ENCODE measurements at regions not wholly inside any gene's neighbourhood (a gene's known extent, or its start where the extent isn't known, plus 50 kb on each side); places are given as distances from the start of the nearest gene placed in this dataset.

DNA sequence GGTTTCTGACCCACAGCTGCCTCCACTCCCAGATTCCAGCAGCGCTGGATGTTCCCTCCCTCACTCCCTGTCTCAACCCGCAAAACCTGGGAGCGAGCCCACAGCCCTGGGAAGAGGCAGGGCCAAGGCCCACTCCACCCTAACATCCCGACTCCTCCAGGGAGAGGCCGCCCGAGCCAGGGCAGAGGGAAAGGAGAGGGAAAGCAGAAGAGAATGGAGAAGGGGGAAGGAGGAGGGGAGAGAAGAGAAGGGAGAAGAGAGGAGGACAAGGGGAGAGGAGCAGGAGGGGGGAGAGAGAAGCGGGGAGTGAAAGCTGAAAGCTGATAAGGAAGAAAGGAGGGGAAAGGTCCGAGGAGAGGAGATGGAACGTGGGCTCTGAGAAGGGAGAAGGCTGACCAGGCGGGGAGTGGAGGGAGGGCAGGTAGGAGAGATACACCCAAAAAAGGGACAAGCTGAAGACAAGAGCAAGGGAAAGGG, 120.2 kb upstream of the PJA1 start (continued):
- TF ChIP-seq, protein P1, sequence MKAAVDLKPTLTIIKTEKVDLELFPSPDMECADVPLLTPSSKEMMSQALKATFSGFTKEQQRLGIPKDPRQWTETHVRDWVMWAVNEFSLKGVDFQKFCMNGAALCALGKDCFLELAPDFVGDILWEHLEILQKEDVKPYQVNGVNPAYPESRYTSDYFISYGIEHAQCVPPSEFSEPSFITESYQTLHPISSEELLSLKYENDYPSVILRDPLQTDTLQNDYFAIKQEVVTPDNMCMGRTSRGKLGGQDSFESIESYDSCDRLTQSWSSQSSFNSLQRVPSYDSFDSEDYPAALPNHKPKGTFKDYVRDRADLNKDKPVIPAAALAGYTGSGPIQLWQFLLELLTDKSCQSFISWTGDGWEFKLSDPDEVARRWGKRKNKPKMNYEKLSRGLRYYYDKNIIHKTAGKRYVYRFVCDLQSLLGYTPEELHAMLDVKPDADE (CRISPR knock-in tag; IDR thresholded peaks at IDR 0.05): no peak
- TF ChIP-seq, protein P2, sequence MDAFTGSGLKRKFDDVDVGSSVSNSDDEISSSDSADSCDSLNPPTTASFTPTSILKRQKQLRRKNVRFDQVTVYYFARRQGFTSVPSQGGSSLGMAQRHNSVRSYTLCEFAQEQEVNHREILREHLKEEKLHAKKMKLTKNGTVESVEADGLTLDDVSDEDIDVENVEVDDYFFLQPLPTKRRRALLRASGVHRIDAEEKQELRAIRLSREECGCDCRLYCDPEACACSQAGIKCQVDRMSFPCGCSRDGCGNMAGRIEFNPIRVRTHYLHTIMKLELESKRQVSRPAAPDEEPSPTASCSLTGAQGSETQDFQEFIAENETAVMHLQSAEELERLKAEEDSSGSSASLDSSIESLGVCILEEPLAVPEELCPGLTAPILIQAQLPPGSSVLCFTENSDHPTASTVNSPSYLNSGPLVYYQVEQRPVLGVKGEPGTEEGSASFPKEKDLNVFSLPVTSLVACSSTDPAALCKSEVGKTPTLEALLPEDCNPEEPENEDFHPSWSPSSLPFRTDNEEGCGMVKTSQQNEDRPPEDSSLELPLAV (CRISPR knock-in tag; conservative IDR thresholded peaks at IDR 0.05; ENCODE audit: low read depth): no peak
- TF ChIP-seq, protein P3, sequence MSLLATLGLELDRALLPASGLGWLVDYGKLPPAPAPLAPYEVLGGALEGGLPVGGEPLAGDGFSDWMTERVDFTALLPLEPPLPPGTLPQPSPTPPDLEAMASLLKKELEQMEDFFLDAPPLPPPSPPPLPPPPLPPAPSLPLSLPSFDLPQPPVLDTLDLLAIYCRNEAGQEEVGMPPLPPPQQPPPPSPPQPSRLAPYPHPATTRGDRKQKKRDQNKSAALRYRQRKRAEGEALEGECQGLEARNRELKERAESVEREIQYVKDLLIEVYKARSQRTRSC (CRISPR knock-in tag; IDR thresholded peaks at IDR 0.05; ENCODE audit: low read depth): no peak
- TF ChIP-seq ZSCAN9 (CRISPR knock-in tag; IDR thresholded peaks at IDR 0.05; ENCODE audit: borderline replicate concordance): no peak
- no peak for TF ChIP-seq BRCA1 (CRISPR knock-in tag; IDR thresholded peaks at IDR 0.05)

DNA sequence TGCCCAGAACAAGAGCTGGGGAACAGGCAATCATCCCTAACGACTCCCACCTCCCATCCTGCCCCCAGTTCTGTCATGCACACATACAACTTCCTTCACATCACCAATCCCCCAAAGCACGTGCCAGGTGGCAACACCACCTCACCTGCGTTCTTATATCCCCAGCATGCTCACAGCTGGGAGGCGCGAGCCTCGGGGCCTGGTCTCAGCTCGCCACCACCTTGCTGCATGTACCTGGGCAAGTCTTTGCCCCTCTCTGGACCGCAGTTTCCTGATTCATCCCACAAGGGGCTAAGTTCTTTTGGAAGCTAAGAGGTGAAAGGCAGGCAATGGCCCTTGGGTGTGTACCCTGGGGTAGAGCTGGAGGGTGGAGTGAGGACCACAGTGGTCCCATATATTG, 119.2 kb upstream of the PJA1 start:
- Histone ChIP-seq H3K4me3 (replicated peaks in 1 of 3; ENCODE audit: insufficient read depth in 1 of 3, low read depth in 2 of 3, low read length in 3 of 3) (no peak overlapping the region), H4K20me1 (ENCODE audit: insufficient read depth, low read length) (no peaks in the 10 kb centered on the region), H3K36me3 (replicated peaks in 1 of 2; ENCODE audit: control insufficient read depth in 1 of 2, insufficient read depth in 2 of 2, low read length in 2 of 2) (no peaks in the 10 kb centered on the region), H2AFZ (ENCODE audit: low read length) (no peak overlapping the region), H3K27ac (ENCODE audit: extremely low read length, insufficient read depth, low read length) (no peak overlapping the region), H3K9me3 (ENCODE audit: low read length) (no peaks in the 10 kb centered on the region), H3K9ac (ENCODE audit: insufficient read depth, low read depth, low read length) (no peak overlapping the region), H3K79me2 (ENCODE audit: insufficient read depth, low read length) (no peaks in the 10 kb centered on the region), H3K27me3 (ENCODE audit: control insufficient read depth in 1 of 2, insufficient read depth in 2 of 2, low read length in 2 of 2) (no peaks in the 10 kb centered on the region), H3K4me2 (ENCODE audit: low read depth, low read length) (no peak overlapping the region), H3K4me1 (ENCODE audit: insufficient read depth, low read length) (peaks cover 32% of the 10 kb centered on the region)
- ATAC-seq (no peak), DNase-seq (ENCODE audit: low spot score) (no peak), FAIRE-seq (no peak)
- no TSS peak for BruUV-seq (replicated peaks)
- POLR2A ChIA-PET: no interaction called here
- CTCF ChIA-PET (ENCODE audit: low intra/inter-chr PET ratio, low total read pairs): no interaction called here
- 71% methylated on average over 7 of the region's 8 CpGs for WGBS (ENCODE audit: low lambda C conversion rate)
- intact Hi-C loops (cut with micrococcal nuclease; ENCODE audit: unreplicated experiment): no loop called here
- in situ Hi-C loops (cut with HindIII; ENCODE audit: extremely low pct_ligation_motif_present, low pct_unique_long_range_greater_than_20kb): loop anchor here (5.0 kb wide), 1 partner anchor 457 kb away; the partner anchor contains the start of gene EFNB1
- TF ChIP-seq GTF2F1 (IDR thresholded peaks at IDR 0.05; ENCODE audit: low read length) (no peak), KDM4B (CRISPR knock-in tag; IDR thresholded peaks at IDR 0.05) (no peak), KLF12 (CRISPR knock-in tag; IDR thresholded peaks at IDR 0.05; ENCODE audit: borderline replicate concordance) (no peak), ZBTB20 (CRISPR knock-in tag; IDR thresholded peaks at IDR 0.05; ENCODE audit: borderline replicate concordance, low read depth) (no peak), ZNF251 (CRISPR knock-in tag; IDR thresholded peaks at IDR 0.05) (no peak)
- TF ChIP-seq, protein P4, sequence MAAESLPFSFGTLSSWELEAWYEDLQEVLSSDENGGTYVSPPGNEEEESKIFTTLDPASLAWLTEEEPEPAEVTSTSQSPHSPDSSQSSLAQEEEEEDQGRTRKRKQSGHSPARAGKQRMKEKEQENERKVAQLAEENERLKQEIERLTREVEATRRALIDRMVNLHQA (CRISPR knock-in tag; IDR thresholded peaks at IDR 0.05): no peak
- TF ChIP-seq, protein P5, sequence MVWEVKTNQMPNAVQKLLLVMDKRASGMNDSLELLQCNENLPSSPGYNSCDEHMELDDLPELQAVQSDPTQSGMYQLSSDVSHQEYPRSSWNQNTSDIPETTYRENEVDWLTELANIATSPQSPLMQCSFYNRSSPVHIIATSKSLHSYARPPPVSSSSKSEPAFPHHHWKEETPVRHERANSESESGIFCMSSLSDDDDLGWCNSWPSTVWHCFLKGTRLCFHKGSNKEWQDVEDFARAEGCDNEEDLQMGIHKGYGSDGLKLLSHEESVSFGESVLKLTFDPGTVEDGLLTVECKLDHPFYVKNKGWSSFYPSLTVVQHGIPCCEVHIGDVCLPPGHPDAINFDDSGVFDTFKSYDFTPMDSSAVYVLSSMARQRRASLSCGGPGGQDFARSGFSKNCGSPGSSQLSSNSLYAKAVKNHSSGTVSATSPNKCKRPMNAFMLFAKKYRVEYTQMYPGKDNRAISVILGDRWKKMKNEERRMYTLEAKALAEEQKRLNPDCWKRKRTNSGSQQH (CRISPR knock-in tag; IDR thresholded peaks at IDR 0.05; ENCODE audit: low read depth): no peak
- TF ChIP-seq, protein P6, sequence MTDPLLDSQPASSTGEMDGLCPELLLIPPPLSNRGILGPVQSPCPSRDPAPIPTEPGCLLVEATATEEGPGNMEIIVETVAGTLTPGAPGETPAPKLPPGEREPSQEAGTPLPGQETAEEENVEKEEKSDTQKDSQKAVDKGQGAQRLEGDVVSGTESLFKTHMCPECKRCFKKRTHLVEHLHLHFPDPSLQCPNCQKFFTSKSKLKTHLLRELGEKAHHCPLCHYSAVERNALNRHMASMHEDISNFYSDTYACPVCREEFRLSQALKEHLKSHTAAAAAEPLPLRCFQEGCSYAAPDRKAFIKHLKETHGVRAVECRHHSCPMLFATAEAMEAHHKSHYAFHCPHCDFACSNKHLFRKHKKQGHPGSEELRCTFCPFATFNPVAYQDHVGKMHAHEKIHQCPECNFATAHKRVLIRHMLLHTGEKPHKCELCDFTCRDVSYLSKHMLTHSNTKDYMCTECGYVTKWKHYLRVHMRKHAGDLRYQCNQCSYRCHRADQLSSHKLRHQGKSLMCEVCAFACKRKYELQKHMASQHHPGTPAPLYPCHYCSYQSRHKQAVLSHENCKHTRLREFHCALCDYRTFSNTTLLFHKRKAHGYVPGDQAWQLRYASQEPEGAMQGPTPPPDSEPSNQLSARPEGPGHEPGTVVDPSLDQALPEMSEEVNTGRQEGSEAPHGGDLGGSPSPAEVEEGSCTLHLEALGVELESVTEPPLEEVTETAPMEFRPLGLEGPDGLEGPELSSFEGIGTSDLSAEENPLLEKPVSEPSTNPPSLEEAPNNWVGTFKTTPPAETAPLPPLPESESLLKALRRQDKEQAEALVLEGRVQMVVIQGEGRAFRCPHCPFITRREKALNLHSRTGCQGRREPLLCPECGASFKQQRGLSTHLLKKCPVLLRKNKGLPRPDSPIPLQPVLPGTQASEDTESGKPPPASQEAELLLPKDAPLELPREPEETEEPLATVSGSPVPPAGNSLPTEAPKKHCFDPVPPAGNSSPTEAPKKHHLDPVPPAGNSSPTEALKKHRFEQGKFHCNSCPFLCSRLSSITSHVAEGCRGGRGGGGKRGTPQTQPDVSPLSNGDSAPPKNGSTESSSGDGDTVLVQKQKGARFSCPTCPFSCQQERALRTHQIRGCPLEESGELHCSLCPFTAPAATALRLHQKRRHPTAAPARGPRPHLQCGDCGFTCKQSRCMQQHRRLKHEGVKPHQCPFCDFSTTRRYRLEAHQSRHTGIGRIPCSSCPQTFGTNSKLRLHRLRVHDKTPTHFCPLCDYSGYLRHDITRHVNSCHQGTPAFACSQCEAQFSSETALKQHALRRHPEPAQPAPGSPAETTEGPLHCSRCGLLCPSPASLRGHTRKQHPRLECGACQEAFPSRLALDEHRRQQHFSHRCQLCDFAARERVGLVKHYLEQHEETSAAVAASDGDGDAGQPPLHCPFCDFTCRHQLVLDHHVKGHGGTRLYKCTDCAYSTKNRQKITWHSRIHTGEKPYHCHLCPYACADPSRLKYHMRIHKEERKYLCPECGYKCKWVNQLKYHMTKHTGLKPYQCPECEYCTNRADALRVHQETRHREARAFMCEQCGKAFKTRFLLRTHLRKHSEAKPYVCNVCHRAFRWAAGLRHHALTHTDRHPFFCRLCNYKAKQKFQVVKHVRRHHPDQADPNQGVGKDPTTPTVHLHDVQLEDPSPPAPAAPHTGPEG (CRISPR knock-in tag; IDR thresholded peaks at IDR 0.05): no peak

Data from HepG2 (cell line).